ENCODE measurements at regions not wholly inside any gene's neighbourhood (a gene's known extent, or its start where the extent isn't known, plus 50 kb on each side); places are given as distances from the start of the nearest gene placed in this dataset.

GRCh38 chr3:107055181-107055942 lies 321.9 kb upstream of the CCDC54 start:
- TF ChIP-seq ARNTL (CRISPR knock-in tag; IDR thresholded peaks at IDR 0.05; ENCODE audit: borderline replicate concordance, low read depth), result no peak
- TF ChIP-seq PATZ1 (CRISPR knock-in tag; IDR thresholded peaks at IDR 0.05; ENCODE audit: borderline replicate concordance), result no peak
- TF ChIP-seq GLIS3 (CRISPR knock-in tag; IDR thresholded peaks at IDR 0.05), result no peak
- no peak for TF ChIP-seq CSDC2 (CRISPR knock-in tag; IDR thresholded peaks at IDR 0.05)
- no peak for TF ChIP-seq BACH2 (CRISPR knock-in tag; IDR thresholded peaks at IDR 0.05; ENCODE audit: borderline replicate concordance)
- no peak for TF ChIP-seq TCF4 (CRISPR knock-in tag; IDR thresholded peaks at IDR 0.05; ENCODE audit: borderline replicate concordance)

Measured in SK-N-SH treated with all-trans-retinoic acid at 6 μM for 48 hours (cell line).